T-cell (primary cell): ENCODE measurements at regions not wholly inside any gene's neighbourhood (a gene's known extent, or its start where the extent isn't known, plus 50 kb on each side); places are given as distances from the start of the nearest gene placed in this dataset.

Source experiments
- ATAC-seq, 4 experiments: fragments of 200-7000 bp in 3 of 4; fragments of 150-1000 bp in 1 of 4; cut with Tn5 transposase; replicated peaks in 1 of 4; 1 replicate in 3 of 4; 2 replicates in 1 of 4; pipeline ENCODE4 v1.10.0; 2021; ENCODE audit warnings: moderate library complexity in 3 of 4, mild to moderate bottlenecking in 2 of 4, moderate number of reproducible peaks in 1 of 4
- CTCF ChIA-PET, 2 donors: fragments of 300-600 bp; sonication (Branson Sonifier 250); formaldehyde crosslinking; loops; one replicate each; lab custom pipeline; 2022; ENCODE audit warnings: antibody characterized with exemption in 2 of 2; lab: Charles Lee
- POLR2A ChIA-PET, 2 donors: fragments of 300-600 bp; sonication (Branson Sonifier 250); formaldehyde crosslinking; loops; one replicate each; lab custom pipeline; 2022; ENCODE audit warnings: antibody characterized with exemption in 2 of 2; lab: Charles Lee
- DNase-seq, 35 experiments: peaks; one replicate each; pipeline versions ENCODE4 v3.0.0 to v3.0.0-alpha.2; 2013 to 2023
- H3K27ac ChIP-seq: one replicate; pipeline ENCODE4 v1.5.1; 2013; ENCODE audit warnings: low read length
- H3K27me3 ChIP-seq, 2 experiments: replicated peaks in 1 of 2; 1 replicate in 1 of 2; 2 replicates in 1 of 2; pipeline versions ENCODE4 v1.6.1 to v1.7.0; 2013; ENCODE audit warnings: low read length in 1 of 2, mixed read lengths in 1 of 2; ENCODE audit not compliant: control insufficient read depth in 2 of 2, insufficient read depth in 2 of 2; ENCODE audit errors: extremely low read depth in 1 of 2
- H3K36me3 ChIP-seq, 2 donors: 1 replicate in 1 of 2; 2 replicates in 1 of 2; pipeline versions ENCODE4 v1.6.1 to v1.7.0; 2013; ENCODE audit warnings: low read length in 1 of 2; ENCODE audit not compliant: control insufficient read depth in 2 of 2, insufficient read depth in 1 of 2; ENCODE audit errors: extremely low read depth in 1 of 2
- H3K4me1 ChIP-seq, 2 experiments: 1 replicate in 1 of 2; 2 replicates in 1 of 2; pipeline versions ENCODE4 v1.6.1 to v1.7.0; 2013; ENCODE audit warnings: low read length in 2 of 2, mixed read lengths in 1 of 2; ENCODE audit not compliant: insufficient read depth in 2 of 2, control insufficient read depth in 1 of 2; ENCODE audit errors: extremely low read depth in 1 of 2
- H3K4me3 ChIP-seq, 2 donors: 1 replicate in 1 of 2; 2 replicates in 1 of 2; pipeline versions ENCODE4 v1.5.1 to v1.7.0; 2013; ENCODE audit warnings: mild to moderate bottlenecking in 2 of 2, low read length in 1 of 2, moderate library complexity in 1 of 2; ENCODE audit not compliant: control insufficient read depth in 1 of 2; ENCODE audit errors: extremely low read depth in 1 of 2
- H3K9me3 ChIP-seq: 2 replicates; pipeline ENCODE4 v1.7.0; 2013
- H3K27ac Mint-ChIP-seq, 2 donors: one replicate each; pipeline ENCODE4 v1.8.0; 2020 to 2021; ENCODE audit warnings: mild to moderate bottlenecking in 2 of 2, mixed read lengths in 2 of 2
- H3K27me3 Mint-ChIP-seq, 2 donors: one replicate each; pipeline ENCODE4 v1.8.0; 2021 to 2022; ENCODE audit warnings: mixed read lengths in 2 of 2
- H3K36me3 Mint-ChIP-seq: one replicate; pipeline ENCODE4 v1.8.0; 2021; ENCODE audit warnings: mixed read lengths
- H3K4me1 Mint-ChIP-seq, 3 donors: one replicate each; pipeline ENCODE4 v1.8.0; 2020 to 2022; ENCODE audit warnings: mixed read lengths in 3 of 3, mild to moderate bottlenecking in 1 of 3
- H3K4me3 Mint-ChIP-seq, 3 donors: one replicate each; pipeline ENCODE4 v1.8.0; 2020 to 2022; ENCODE audit warnings: mild to moderate bottlenecking in 3 of 3, mixed read lengths in 3 of 3, moderate library complexity in 3 of 3
- H3K9me3 Mint-ChIP-seq, 3 donors: one replicate each; pipeline ENCODE4 v1.8.0; 2020 to 2022; ENCODE audit warnings: mixed read lengths in 3 of 3
- WGBS: methylation state at CpG from one replicate; pipeline ENCODE4 v1.1.5; 2013; ENCODE audit warnings: missing lambda C conversion rate; ENCODE audit not compliant: insufficient coverage; 5-methylcytosine and 5-hydroxymethylcytosine counted together

DNA sequence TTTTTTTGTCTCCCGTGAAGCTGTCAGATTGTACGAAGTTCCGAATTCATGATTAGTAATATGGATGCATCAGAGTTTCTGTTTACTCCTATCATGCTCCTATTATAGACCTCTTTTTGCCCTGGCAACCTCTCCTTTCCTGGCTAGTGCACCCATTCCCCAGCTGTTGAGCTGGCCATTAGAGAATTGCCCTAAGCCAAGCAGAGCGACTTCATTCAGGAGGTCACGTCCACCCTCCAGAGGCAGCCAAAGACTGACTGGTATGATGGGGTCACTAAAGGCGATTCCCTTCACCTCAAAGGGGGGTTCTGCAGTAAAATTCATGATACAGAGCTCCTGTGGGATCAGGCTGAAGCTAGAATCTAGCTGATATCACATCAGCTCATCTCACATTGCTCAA, 351.9 kb downstream of the BTBD3 start:
- POLR2A ChIA-PET, result interaction anchor here in 1 of 2 donors (0.6 kb wide), 1 partner anchor 10 kb away, joined by 6 read pairs; no protein-coding TSS in a partner anchor
- DNase-seq (no peak), ATAC-seq (no peak)
- Histone ChIP-seq H3K9me3 (no peaks in the 10 kb centered on the region), H3K27me3 (no peaks in the 10 kb centered on the region), H3K36me3 (no peaks in the 10 kb centered on the region), H3K27ac (no peak overlapping the region), H3K4me1 (no peaks in the 10 kb centered on the region), H3K4me3 (no peak overlapping the region)
- Mint-ChIP-seq H3K27me3 (no peaks in the 10 kb centered on the region), H3K9me3 (peaks cover 15 to 22% (median 16%) of the 10 kb centered on the region in 3 donors), H3K4me1 (no peaks in the 10 kb centered on the region), H3K27ac (no peak overlapping the region), H3K36me3 (no peaks in the 10 kb centered on the region), H3K4me3 (no peak overlapping the region)
- CTCF ChIA-PET, result no interaction called here
- 71% methylated on average over 1 of the region's 6 CpGs for WGBS

DNA sequence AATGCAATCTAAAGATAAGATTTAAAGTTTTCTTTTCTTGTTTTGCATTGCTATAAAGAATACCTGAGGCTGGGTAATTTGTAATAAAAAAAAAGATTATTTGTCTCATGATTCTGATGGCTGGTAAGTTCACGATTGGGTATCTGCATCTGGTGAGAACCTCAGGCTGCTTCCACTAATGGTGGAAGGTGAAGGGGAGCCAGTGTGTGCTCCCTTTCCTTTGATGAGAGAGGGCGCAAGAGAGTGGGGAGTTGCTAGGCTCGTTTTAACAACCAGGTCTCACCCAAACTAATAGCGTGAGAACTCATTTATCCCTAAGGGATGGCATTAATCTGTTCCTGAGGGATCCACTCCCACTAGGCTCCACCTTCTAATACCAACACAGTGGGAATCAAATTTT, 353.2 kb downstream of the BTBD3 start:
- Histone ChIP-seq H3K36me3 (no peaks in the 10 kb centered on the region), H3K9me3 (no peaks in the 10 kb centered on the region), H3K27ac (no peak overlapping the region), H3K4me3 (no peak overlapping the region), H3K4me1 (no peaks in the 10 kb centered on the region), H3K27me3 (no peaks in the 10 kb centered on the region)
- ATAC-seq (no peak), DNase-seq (no peak)
- no peaks in the 10 kb centered on the region for H3K36me3 Mint-ChIP-seq
- no peak overlapping the region for H3K27ac Mint-ChIP-seq
- H3K27me3 Mint-ChIP-seq, result no peaks in the 10 kb centered on the region
- H3K4me3 Mint-ChIP-seq, result no peak overlapping the region
- ChIA-PET POLR2A (no interaction called here), CTCF (no interaction called here)
- H3K4me1 Mint-ChIP-seq, result no peaks in the 10 kb centered on the region
- WGBS, result 60% methylated on average over 1 of the region's 4 CpGs
- peaks cover 11 to 20% (median 12%) of the 10 kb centered on the region in 3 donors for H3K9me3 Mint-ChIP-seq

DNA sequence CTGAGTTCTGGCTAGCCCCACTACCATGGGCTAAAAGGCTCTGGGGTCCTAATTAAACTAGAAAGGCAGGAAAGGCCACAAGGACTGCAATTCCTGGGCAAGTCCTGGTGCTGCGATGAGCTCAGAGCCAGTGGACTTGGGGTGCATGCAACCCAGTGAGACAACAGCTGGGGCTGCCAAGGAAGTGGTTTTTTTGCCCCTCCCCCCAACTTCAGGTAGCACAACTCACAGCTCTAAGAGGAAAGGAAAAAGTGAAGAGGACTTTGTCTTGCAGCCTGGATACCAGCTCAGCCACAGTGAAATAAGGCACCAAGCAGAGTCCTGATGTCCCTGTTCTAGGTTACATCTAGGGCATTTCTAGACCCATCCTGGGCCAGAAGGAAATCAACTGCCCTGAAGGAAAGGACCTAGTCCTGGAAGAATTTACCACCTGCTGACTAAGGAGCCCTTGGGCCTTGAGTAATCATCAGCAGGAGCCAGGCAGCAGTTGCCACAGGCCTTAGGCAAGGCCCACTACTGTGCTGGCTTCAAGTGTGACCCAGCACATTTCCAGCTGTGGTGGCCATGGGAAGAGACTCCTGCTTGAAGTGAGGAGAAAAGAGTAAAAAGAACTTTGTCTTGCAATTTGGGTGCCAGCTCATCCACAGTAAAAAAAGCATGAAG, 358.4 kb downstream of the BTBD3 start:
- H3K27me3 ChIP-seq, result no peaks in the 10 kb centered on the region
- ATAC-seq (no peak), DNase-seq (no peak)
- no peaks in the 10 kb centered on the region for H3K4me1 ChIP-seq
- H3K36me3 Mint-ChIP-seq, result no peaks in the 10 kb centered on the region
- H3K9me3 Mint-ChIP-seq, result peaks cover 5 to 15% (median 12%) of the 10 kb centered on the region in 3 donors
- no peak overlapping the region for H3K4me3 Mint-ChIP-seq
- WGBS, result 33% methylated on average over 1 of the region's 1 CpG
- H3K27me3 Mint-ChIP-seq, result no peaks in the 10 kb centered on the region
- H3K27ac Mint-ChIP-seq, result no peak overlapping the region
- ChIA-PET CTCF (no interaction called here), POLR2A (no interaction called here)
- H3K9me3 ChIP-seq, result no peaks in the 10 kb centered on the region
- H3K4me3 ChIP-seq, result no peak overlapping the region
- no peak overlapping the region for H3K27ac ChIP-seq
- H3K4me1 Mint-ChIP-seq, result no peaks in the 10 kb centered on the region
- H3K36me3 ChIP-seq, result no peaks in the 10 kb centered on the region

DNA sequence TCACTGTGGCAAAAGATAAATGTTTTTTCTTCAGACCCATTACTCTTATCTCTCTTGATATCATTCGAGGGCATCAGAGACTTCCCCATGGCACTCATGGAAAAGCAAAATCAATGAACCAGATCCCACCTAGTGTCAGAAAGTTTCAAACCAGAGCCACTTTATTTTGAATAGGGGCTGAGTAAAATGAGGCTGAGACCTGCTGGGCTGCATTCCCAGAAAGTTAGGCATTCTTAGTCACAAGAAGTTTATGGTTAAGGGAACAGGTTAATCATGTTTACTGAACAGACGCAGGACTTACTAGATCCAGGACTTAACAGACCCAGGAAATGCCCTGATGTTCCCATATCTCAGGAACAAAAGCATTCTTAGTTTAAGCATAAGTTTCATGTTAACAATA, 369.9 kb downstream of the BTBD3 start:
- no peaks in the 10 kb centered on the region for H3K36me3 ChIP-seq
- no peaks in the 10 kb centered on the region for H3K27me3 Mint-ChIP-seq
- peaks cover 13 to 27% (median 19%) of the 10 kb centered on the region in 3 donors for H3K9me3 Mint-ChIP-seq
- no peak for ATAC-seq
- no peak overlapping the region for H3K27ac ChIP-seq
- H3K4me3 ChIP-seq, result no peak overlapping the region
- CTCF ChIA-PET, result no interaction called here
- H3K36me3 Mint-ChIP-seq, result no peaks in the 10 kb centered on the region
- H3K4me1 Mint-ChIP-seq, result no peaks in the 10 kb centered on the region
- H3K9me3 ChIP-seq, result no peaks in the 10 kb centered on the region
- H3K4me1 ChIP-seq, result no peaks in the 10 kb centered on the region
- DNase-seq, result no peak
- WGBS, result 83% methylated on average over 1 of the region's 2 CpGs
- POLR2A ChIA-PET, result no interaction called here
- H3K4me3 Mint-ChIP-seq, result no peak overlapping the region
- no peaks in the 10 kb centered on the region for H3K27me3 ChIP-seq
- H3K27ac Mint-ChIP-seq, result no peak overlapping the region

DNA sequence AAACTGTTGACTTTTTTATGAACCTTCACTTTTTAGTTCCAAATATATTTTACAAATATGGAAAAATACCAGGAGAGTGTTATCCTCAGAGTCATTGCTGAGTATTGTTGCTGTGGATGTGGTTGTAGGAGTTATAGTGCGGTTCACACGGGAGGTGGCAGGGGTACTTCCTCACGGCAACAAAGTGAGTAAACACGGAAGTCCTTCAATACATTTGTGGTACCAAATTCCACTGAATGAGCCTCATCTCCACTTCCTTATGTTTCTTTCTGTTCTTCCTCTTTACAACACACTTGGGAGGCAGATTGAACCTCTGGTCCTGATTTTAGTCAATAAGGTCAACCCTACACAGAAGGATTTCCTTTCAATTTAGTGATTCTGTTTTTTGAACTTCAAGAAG, 371.8 kb downstream of the BTBD3 start:
- WGBS, result no CpG with 5 or more reads among the region's 4 CpGs
- Mint-ChIP-seq H3K27ac (no peak overlapping the region), H3K27me3 (no peaks in the 10 kb centered on the region), H3K4me1 (no peaks in the 10 kb centered on the region), H3K9me3 (peaks cover 16 to 23% (median 18%) of the 10 kb centered on the region in 3 donors), H3K36me3 (no peaks in the 10 kb centered on the region), H3K4me3 (no peak overlapping the region)
- DNase-seq, result no peak
- no peak overlapping the region for H3K4me3 ChIP-seq
- no peak for ATAC-seq
- ChIA-PET CTCF (no interaction called here), POLR2A (no interaction called here)
- no peaks in the 10 kb centered on the region for H3K27me3 ChIP-seq
- H3K27ac ChIP-seq, result no peak overlapping the region
- no peaks in the 10 kb centered on the region for H3K4me1 ChIP-seq
- H3K9me3 ChIP-seq, result no peaks in the 10 kb centered on the region
- H3K36me3 ChIP-seq, result no peaks in the 10 kb centered on the region

DNA sequence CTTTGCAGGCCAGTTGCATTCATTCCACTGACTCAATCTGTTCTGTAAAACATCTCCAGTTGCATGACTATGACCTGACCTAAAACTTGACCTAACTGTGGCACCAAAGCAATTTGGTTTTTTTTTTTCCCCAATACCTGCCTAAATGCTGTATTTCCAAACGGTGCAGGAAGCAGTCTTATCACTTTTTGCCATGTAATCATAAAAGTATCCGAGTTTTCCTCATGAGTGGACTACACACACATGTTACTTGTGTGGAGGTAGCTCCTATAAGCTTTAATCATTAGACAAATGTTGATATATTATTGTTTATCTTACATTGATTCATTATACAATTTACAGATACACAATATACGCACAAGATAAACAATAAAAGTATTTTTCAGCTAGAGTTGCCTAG, 373.7 kb downstream of the BTBD3 start:
- no CpG with 5 or more reads among the region's 3 CpGs for WGBS
- ChIA-PET POLR2A (no interaction called here), CTCF (no interaction called here)
- Mint-ChIP-seq H3K4me3 (no peak overlapping the region), H3K27ac (no peak overlapping the region), H3K4me1 (no peaks in the 10 kb centered on the region), H3K27me3 (no peaks in the 10 kb centered on the region), H3K9me3 (peaks cover 16 to 27% (median 17%) of the 10 kb centered on the region in 3 donors), H3K36me3 (no peaks in the 10 kb centered on the region)
- Histone ChIP-seq H3K4me1 (no peaks in the 10 kb centered on the region), H3K36me3 (no peaks in the 10 kb centered on the region), H3K27ac (no peak overlapping the region), H3K9me3 (no peaks in the 10 kb centered on the region), H3K27me3 (no peaks in the 10 kb centered on the region), H3K4me3 (no peak overlapping the region)
- DNase-seq, result no peak
- no peak for ATAC-seq

DNA sequence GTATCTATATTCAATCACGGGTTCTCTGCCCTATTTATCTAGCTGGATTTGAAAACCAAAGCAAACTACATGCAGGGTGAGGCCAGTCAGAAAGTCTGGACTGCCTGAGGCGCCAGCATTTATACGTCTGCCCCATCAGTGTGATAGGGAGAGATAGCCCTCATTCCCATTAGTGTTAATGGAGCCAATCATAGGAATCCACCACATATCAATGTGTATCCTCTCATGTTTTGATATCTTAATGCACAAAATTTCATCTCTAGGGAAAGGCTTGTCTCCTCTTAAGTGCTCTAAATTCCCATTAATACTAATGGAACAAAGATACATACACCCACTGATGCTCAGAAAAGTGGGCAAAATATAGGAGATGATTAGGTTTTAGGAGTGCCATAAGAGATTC, 376.2 kb downstream of the BTBD3 start:
- WGBS, result 100% methylated on average over 1 of the region's 3 CpGs
- H3K4me3 Mint-ChIP-seq, result no peak overlapping the region
- ATAC-seq, result no peak

More for the DNA sequence above, 376.2 kb downstream of the BTBD3 start:
- no peak for DNase-seq
- Histone ChIP-seq H3K9me3 (no peaks in the 10 kb centered on the region), H3K27me3 (no peaks in the 10 kb centered on the region), H3K4me1 (no peaks in the 10 kb centered on the region), H3K36me3 (no peaks in the 10 kb centered on the region), H3K4me3 (no peak overlapping the region), H3K27ac (no peak overlapping the region)
- CTCF ChIA-PET, result no interaction called here
- POLR2A ChIA-PET, result no interaction called here
- H3K27me3 Mint-ChIP-seq, result no peaks in the 10 kb centered on the region
- peaks cover 34 to 42% (median 37%) of the 10 kb centered on the region in 3 donors for H3K9me3 Mint-ChIP-seq
- H3K4me1 Mint-ChIP-seq, result no peaks in the 10 kb centered on the region
- H3K36me3 Mint-ChIP-seq, result no peaks in the 10 kb centered on the region
- no peak overlapping the region for H3K27ac Mint-ChIP-seq
